DOHH2 (cell line): ENCODE measurements at regions not wholly inside any gene's neighbourhood (a gene's known extent, or its start where the extent isn't known, plus 50 kb on each side); places are given as distances from the start of the nearest gene placed in this dataset.

Source experiments
- H3F3A ChIP-seq: fragments of 200-600 bp; sonication (generic), shearing (Covaris generic); 2 replicates; pipeline ENCODE4 v1.6.0; 2016; ENCODE audit warnings: antibody characterized with exemption, mild to moderate bottlenecking; ENCODE audit not compliant: control insufficient read depth, insufficient read depth
- H3K27ac ChIP-seq: fragments of 200-600 bp; sonication (generic); 2 replicates; pipeline ENCODE4 v1.5.1; 2014; ENCODE audit warnings: low read depth, mild to moderate bottlenecking, low read length, moderate library complexity
- H3K27me3 ChIP-seq: fragments of 200-600 bp; sonication (generic); 2 replicates; pipeline ENCODE4 v1.6.1; 2014; ENCODE audit warnings: mild to moderate bottlenecking, low read length, mixed read lengths; ENCODE audit not compliant: control insufficient read depth
- H3K36me3 ChIP-seq: fragments of 200-600 bp; sonication (generic); 2 replicates; pipeline ENCODE4 v1.6.1; 2014; ENCODE audit warnings: mild to moderate bottlenecking, low read length, moderate library complexity, mixed read lengths; ENCODE audit not compliant: control insufficient read depth
- H3K4me1 ChIP-seq: fragments of 200-600 bp; sonication (generic); 2 replicates; pipeline ENCODE4 v1.6.1; 2014; ENCODE audit warnings: mild to moderate bottlenecking, low read length, mixed read lengths; ENCODE audit not compliant: control insufficient read depth
- H3K4me2 ChIP-seq: fragments of 200-600 bp; sonication (generic); 2 replicates; pipeline ENCODE4 v1.6.0; 2014; ENCODE audit warnings: mild to moderate bottlenecking, low read length, moderate library complexity
- H3K4me3 ChIP-seq: fragments of 200-600 bp; sonication (generic); 2 replicates; pipeline ENCODE4 v1.5.1; 2014; ENCODE audit warnings: mild to moderate bottlenecking, low read length, mixed read lengths
- H3K79me2 ChIP-seq: fragments of 200-600 bp; sonication (generic); 2 replicates; pipeline ENCODE4 v1.6.1; 2014; ENCODE audit warnings: mild to moderate bottlenecking, low read length, mixed read lengths; ENCODE audit not compliant: control insufficient read depth
- H3K9me2 ChIP-seq: fragments of 200-600 bp; sonication (generic); replicated peaks from 2 replicates; pipeline ENCODE4 v1.6.1; 2014; ENCODE audit warnings: mild to moderate bottlenecking, low read length, mixed read lengths; ENCODE audit not compliant: control insufficient read depth
- H3K9me3 ChIP-seq: fragments of 200-600 bp; sonication (generic); 2 replicates; pipeline ENCODE4 v1.6.1; 2014; ENCODE audit warnings: antibody characterized with exemption, low read length, mixed read lengths; ENCODE audit not compliant: control insufficient read depth, insufficient read depth
- H4K20me1 ChIP-seq: fragments of 200-600 bp; sonication (generic); 2 replicates; pipeline ENCODE4 v1.6.0; 2014; ENCODE audit warnings: low read depth, mild to moderate bottlenecking, antibody characterized with exemption, low read length, moderate library complexity; ENCODE audit not compliant: control insufficient read depth, insufficient read depth
- EZH2phosphoT487 ChIP-seq: fragments of 200-600 bp; sonication (generic); IDR thresholded peaks from 2 replicates; pipeline ENCODE4 v1.6.1; 2017; ENCODE audit warnings: borderline replicate concordance, mild to moderate bottlenecking, antibody characterized with exemption, low read length, moderate library complexity, mixed read lengths
- TF ChIP-seq, protein P1 (sequence below): fragments of 200-600 bp; sonication (generic); IDR thresholded peaks from one replicate; pipeline ENCODE4 v1.5.1; 2014; ENCODE audit warnings: antibody characterized with exemption, mild to moderate bottlenecking, low read depth, low read length; ENCODE audit not compliant: poor library complexity, severe bottlenecking

DNA sequence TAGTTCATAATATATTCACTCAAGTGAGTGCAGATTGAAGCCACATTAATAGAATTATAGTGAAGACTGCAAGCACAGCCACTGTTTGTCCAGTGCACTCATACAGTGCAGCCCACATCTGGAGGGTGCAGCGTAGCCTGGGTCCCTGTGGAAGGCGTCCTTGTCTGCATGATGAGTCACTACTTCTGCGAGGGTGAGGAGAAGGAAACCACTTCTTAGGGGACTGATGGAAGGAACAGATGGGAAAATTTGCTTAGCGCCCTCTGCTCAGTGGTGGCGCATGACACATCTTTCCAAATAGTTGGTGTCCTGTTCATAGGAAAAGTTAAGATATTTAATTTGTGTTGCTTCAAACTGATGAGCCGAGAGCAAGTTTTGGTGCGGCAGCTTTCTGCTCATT, 330.4 kb upstream of the SMIM21 start:
- no peaks in the 10 kb centered on the region for H3K27me3 ChIP-seq
- no peak overlapping the region for H3K27ac ChIP-seq
- H3K4me2 ChIP-seq, result no peak overlapping the region
- no peaks in the 10 kb centered on the region for H3K36me3 ChIP-seq
- H4K20me1 ChIP-seq, result no peaks in the 10 kb centered on the region
- TF ChIP-seq EZH2phosphoT487, result no peak
- TF ChIP-seq, protein P1, sequence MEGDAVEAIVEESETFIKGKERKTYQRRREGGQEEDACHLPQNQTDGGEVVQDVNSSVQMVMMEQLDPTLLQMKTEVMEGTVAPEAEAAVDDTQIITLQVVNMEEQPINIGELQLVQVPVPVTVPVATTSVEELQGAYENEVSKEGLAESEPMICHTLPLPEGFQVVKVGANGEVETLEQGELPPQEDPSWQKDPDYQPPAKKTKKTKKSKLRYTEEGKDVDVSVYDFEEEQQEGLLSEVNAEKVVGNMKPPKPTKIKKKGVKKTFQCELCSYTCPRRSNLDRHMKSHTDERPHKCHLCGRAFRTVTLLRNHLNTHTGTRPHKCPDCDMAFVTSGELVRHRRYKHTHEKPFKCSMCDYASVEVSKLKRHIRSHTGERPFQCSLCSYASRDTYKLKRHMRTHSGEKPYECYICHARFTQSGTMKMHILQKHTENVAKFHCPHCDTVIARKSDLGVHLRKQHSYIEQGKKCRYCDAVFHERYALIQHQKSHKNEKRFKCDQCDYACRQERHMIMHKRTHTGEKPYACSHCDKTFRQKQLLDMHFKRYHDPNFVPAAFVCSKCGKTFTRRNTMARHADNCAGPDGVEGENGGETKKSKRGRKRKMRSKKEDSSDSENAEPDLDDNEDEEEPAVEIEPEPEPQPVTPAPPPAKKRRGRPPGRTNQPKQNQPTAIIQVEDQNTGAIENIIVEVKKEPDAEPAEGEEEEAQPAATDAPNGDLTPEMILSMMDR, result no peak
- no peaks in the 10 kb centered on the region for H3K9me2 ChIP-seq
- no peaks in the 10 kb centered on the region for H3K4me1 ChIP-seq
- H3K79me2 ChIP-seq, result no peaks in the 10 kb centered on the region
- H3K9me3 ChIP-seq, result no peaks in the 10 kb centered on the region
- no peak overlapping the region for H3K4me3 ChIP-seq
- H3F3A ChIP-seq, result no peaks in the 10 kb centered on the region

DNA sequence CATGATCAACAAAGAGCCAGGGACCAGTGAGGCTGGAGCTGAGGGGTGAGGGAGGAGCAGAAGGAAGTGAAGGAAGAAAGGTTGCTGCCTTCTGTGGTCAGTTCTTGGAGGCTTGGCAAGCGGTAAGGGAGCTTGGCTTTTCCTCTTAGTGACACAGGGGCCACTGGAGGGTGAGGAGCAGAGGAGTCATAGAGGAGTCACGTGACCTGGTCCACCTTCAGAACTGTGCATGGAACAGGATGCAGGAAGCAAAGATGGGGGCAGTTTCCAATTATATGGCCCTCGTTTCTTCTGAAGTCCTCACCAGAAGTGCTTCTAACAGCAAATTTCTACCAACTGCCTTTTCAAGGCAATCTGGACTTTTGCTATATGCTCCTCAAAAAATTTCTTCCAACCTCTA, 326.9 kb upstream of the SMIM21 start:
- H3K36me3 ChIP-seq, result no peaks in the 10 kb centered on the region
- no peak overlapping the region for H3K4me2 ChIP-seq
- TF ChIP-seq EZH2phosphoT487, result no peak
- TF ChIP-seq, protein P1, result no peak
- no peak overlapping the region for H3K27ac ChIP-seq
- no peaks in the 10 kb centered on the region for H3K9me2 ChIP-seq
- H4K20me1 ChIP-seq, result no peaks in the 10 kb centered on the region
- H3K9me3 ChIP-seq, result no peaks in the 10 kb centered on the region
- H3K4me3 ChIP-seq, result no peak overlapping the region
- H3F3A ChIP-seq, result no peaks in the 10 kb centered on the region
- no peaks in the 10 kb centered on the region for H3K79me2 ChIP-seq
- H3K4me1 ChIP-seq, result no peaks in the 10 kb centered on the region
- H3K27me3 ChIP-seq, result no peaks in the 10 kb centered on the region

DNA sequence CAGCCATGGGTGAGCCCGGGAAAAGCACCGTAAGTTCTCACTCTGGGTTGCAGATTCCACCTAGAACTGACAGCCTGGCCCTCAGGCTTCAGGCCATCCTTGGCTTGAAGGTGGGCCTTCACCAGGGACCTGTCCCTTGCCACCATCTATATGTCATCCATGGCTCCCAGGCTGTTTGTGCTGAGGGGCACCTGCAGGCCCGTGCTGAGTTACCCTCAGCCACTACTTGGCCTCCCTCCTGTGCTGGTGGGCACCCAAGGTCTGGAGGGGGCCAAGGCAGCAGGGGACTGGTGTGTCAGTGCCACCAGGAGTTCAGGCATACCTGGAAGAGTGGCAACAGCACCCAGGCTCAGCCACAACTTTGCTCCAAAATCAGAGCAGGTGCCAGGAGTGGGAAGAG, 326.2 kb upstream of the SMIM21 start:
- Histone ChIP-seq H3K4me1 (no peaks in the 10 kb centered on the region), H3K9me3 (no peaks in the 10 kb centered on the region), H3K4me3 (no peak overlapping the region), H3K27ac (no peak overlapping the region), H3K4me2 (no peak overlapping the region), H3K79me2 (no peaks in the 10 kb centered on the region), H3K27me3 (no peaks in the 10 kb centered on the region), H3K36me3 (no peaks in the 10 kb centered on the region), H4K20me1 (no peaks in the 10 kb centered on the region), H3F3A (no peaks in the 10 kb centered on the region), H3K9me2 (no peaks in the 10 kb centered on the region)
- TF ChIP-seq EZH2phosphoT487, result no peak
- TF ChIP-seq, protein P1, result no peak

DNA sequence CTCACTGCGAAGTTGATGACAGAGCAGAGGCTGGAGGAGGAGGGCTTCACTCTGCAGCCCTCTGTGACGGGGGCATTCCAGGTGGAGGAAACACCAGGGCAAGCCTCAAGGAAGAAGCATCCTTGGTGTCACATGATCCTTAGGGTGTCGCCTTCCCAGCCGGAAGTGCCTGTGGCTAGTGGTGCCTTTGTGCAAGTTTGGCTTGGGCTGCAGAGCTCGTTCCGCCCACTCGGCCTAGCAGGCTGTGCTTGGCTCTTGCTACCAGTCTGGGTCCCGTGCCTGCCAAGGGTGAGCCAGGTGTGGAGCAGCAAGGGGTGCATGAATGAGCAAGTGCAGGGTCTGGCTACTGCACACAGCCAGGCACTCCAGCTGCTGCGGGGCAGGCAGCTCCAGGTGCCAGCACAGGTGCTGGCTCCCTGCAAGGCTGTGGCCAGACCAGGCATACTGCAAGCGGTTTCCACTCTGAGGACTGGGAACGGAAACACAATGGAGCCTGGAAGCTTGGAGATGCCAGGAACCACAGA, 325.3 kb upstream of the SMIM21 start:
- TF ChIP-seq, protein P1, result no peak
- no peak for TF ChIP-seq EZH2phosphoT487
- no peaks in the 10 kb centered on the region for H3F3A ChIP-seq
- no peaks in the 10 kb centered on the region for H3K9me2 ChIP-seq
- no peaks in the 10 kb centered on the region for H3K36me3 ChIP-seq
- H4K20me1 ChIP-seq, result no peaks in the 10 kb centered on the region
- no peak overlapping the region for H3K27ac ChIP-seq
- H3K4me3 ChIP-seq, result no peak overlapping the region
- H3K79me2 ChIP-seq, result no peaks in the 10 kb centered on the region
- H3K27me3 ChIP-seq, result no peaks in the 10 kb centered on the region
- no peaks in the 10 kb centered on the region for H3K9me3 ChIP-seq
- no peak overlapping the region for H3K4me2 ChIP-seq
- no peaks in the 10 kb centered on the region for H3K4me1 ChIP-seq
